Mesothelial cell of epicardium (in vitro differentiated cells): ENCODE measurements at regions not wholly inside any gene's neighbourhood (a gene's known extent, or its start where the extent isn't known, plus 50 kb on each side); places are given as distances from the start of the nearest gene placed in this dataset.

ENCODE experiments used
- DNase-seq, 2 experiments: peaks; one replicate each; pipeline ENCODE4 v3.0.0; 2021; ENCODE audit warnings: low spot score in 2 of 2; ENCODE audit not compliant: unreplicated experiment in 2 of 2
- H3K27ac Mint-ChIP-seq: 2 replicates; pipeline ENCODE4 v1.8.0; 2021; ENCODE audit warnings: mixed read lengths
- H3K27me3 Mint-ChIP-seq: 2 replicates; pipeline ENCODE4 v1.8.0; 2021; ENCODE audit warnings: low read depth, mixed read lengths
- H3K36me3 Mint-ChIP-seq: 2 replicates; pipeline ENCODE4 v1.8.0; 2021; ENCODE audit warnings: mixed read lengths
- H3K4me1 Mint-ChIP-seq: 2 replicates; pipeline ENCODE4 v1.8.0; 2021; ENCODE audit warnings: mixed read lengths
- H3K4me3 Mint-ChIP-seq: 2 replicates; pipeline ENCODE4 v1.8.0; 2021; ENCODE audit warnings: mild to moderate bottlenecking, moderate library complexity, mixed read lengths
- H3K9me3 Mint-ChIP-seq: 2 replicates; pipeline ENCODE4 v1.8.0; 2021; ENCODE audit warnings: mixed read lengths
- TF ChIP-seq, protein P1 (sequence below): fragments of 200-600 bp; sonication (generic); IDR thresholded peaks from one replicate; pipeline ENCODE4 v1.5.0; 2021; ENCODE audit warnings: antibody characterized with exemption; ENCODE audit not compliant: unreplicated experiment

DNA sequence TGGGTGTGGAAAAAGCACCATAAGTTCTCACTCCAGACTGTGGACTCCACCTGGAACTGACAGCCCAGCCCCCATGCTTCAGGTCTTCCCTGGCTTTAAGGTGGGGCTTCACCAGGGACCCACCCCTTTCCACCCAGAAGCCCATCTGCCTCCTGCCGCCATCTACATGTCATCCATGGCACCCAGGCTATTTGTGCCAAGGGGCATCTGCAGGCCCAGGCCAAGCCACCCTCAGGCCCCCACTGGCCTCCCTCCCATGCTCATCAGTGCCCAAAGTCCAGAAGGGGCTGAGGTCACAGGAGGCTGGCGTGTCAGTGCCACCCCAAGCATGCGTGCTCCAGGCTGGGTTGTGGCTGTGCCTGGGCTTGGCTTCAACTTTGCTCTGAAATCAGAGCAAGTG lies 212.2 kb upstream of the DIO3 start:
- H3K27me3 Mint-ChIP-seq, result no peaks in the 10 kb centered on the region
- no peaks in the 10 kb centered on the region for H3K36me3 Mint-ChIP-seq
- H3K4me1 Mint-ChIP-seq, result peaks cover 2% of the 10 kb centered on the region
- no peak for DNase-seq
- H3K9me3 Mint-ChIP-seq, result peaks cover 29% of the 10 kb centered on the region
- H3K27ac Mint-ChIP-seq, result no peak overlapping the region
- no peak overlapping the region for H3K4me3 Mint-ChIP-seq
- TF ChIP-seq, protein P1, sequence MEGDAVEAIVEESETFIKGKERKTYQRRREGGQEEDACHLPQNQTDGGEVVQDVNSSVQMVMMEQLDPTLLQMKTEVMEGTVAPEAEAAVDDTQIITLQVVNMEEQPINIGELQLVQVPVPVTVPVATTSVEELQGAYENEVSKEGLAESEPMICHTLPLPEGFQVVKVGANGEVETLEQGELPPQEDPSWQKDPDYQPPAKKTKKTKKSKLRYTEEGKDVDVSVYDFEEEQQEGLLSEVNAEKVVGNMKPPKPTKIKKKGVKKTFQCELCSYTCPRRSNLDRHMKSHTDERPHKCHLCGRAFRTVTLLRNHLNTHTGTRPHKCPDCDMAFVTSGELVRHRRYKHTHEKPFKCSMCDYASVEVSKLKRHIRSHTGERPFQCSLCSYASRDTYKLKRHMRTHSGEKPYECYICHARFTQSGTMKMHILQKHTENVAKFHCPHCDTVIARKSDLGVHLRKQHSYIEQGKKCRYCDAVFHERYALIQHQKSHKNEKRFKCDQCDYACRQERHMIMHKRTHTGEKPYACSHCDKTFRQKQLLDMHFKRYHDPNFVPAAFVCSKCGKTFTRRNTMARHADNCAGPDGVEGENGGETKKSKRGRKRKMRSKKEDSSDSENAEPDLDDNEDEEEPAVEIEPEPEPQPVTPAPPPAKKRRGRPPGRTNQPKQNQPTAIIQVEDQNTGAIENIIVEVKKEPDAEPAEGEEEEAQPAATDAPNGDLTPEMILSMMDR, result no peak

DNA sequence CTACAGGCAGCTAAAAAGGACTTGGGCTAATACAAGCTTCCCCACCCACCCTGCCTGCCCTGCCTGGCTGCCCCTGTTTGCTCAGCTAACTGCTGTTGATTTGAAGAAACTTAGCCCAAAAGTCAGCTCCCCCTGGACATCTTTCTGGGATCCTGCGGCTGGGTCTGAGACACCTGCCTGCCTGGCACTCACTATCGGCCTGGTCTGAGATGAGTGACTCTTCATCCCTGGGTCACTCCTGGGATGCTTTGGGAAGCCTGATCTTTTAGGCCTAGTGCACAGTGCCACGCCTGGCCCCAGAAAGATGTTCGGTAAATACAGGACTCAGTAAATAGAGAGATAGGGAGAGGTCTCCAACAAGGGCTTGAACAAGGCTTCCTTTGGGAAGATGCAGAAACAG lies 211.3 kb upstream of the DIO3 start:
- no peak overlapping the region for H3K4me3 Mint-ChIP-seq
- TF ChIP-seq, protein P1, result no peak
- H3K36me3 Mint-ChIP-seq, result no peaks in the 10 kb centered on the region
- H3K27me3 Mint-ChIP-seq, result no peaks in the 10 kb centered on the region
- peaks cover 2% of the 10 kb centered on the region for H3K4me1 Mint-ChIP-seq
- no peak overlapping the region for H3K27ac Mint-ChIP-seq
- peaks cover 30% of the 10 kb centered on the region for H3K9me3 Mint-ChIP-seq
- DNase-seq, result no peak

DNA sequence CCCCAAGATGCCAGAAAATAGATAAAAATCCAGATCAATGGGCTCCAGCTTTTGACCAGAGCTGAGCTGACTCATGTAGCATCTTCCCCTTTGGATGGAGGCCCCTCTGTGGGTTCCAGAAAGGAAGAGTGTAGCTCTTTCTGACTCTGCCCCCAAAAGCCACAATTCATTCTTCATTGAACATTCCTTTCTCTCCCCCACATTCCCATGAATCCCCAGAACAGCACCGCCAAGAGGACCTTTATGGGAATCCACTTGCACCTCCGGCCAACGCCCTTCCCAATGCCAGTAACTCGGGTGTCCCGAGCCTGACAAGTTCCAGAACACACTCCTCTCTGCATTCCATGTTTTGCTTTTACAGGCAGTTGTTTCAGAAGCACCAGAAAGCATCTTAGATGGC lies 210.6 kb upstream of the DIO3 start:
- peaks cover 2% of the 10 kb centered on the region for H3K4me1 Mint-ChIP-seq
- H3K36me3 Mint-ChIP-seq, result no peaks in the 10 kb centered on the region
- H3K27me3 Mint-ChIP-seq, result no peaks in the 10 kb centered on the region
- H3K4me3 Mint-ChIP-seq, result no peak overlapping the region
- H3K9me3 Mint-ChIP-seq, result peaks cover 30% of the 10 kb centered on the region
- TF ChIP-seq, protein P1, result no peak
- no peak for DNase-seq
- H3K27ac Mint-ChIP-seq, result no peak overlapping the region

DNA sequence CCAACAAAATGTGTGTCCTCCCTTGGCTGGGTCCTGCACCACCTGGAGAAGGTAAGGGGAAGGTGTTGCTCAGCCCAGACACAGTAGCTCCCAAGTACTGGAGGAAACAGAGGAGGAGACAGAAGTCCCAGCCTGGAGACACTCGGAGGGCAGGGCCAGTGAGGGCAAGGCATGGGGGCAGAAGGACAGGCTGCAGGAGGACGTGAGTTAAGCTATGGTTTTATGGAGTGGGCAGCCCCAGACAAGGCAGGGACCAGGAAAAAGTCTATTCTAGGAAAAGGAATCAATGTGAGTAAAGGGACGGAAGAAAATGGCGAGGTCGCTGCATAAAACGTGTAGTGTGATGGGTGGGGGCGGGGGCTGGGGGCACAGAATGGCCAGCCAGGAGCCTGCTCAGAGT lies 210.1 kb upstream of the DIO3 start:
- TF ChIP-seq, protein P1, result no peak
- DNase-seq, result no peak
- Mint-ChIP-seq H3K4me1 (peaks cover 2% of the 10 kb centered on the region), H3K27me3 (no peaks in the 10 kb centered on the region), H3K36me3 (no peaks in the 10 kb centered on the region), H3K27ac (no peak overlapping the region), H3K9me3 (peaks cover 26% of the 10 kb centered on the region), H3K4me3 (no peak overlapping the region)

DNA sequence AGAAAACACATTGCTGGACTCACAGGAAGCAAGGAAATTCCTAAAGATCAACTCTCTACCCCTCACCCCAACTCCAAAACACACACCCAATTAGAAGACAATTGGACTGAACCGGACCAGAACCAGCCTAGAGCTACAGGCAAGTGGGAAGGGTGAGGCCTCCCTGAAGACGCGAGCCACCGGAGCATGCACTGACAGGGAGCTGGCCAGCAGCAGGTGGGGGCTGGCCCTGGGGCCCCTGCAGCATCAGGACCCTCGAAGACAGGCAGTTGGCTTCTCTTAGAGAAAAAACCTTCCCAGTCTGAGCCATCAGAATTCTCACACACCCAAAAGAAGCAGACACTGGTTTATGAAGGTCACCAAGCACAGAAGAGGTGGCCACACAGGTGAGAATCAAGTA lies 209.5 kb upstream of the DIO3 start:
- Mint-ChIP-seq H3K4me1 (peaks cover 2% of the 10 kb centered on the region), H3K4me3 (no peak overlapping the region), H3K27ac (no peak overlapping the region), H3K9me3 (peaks cover 23% of the 10 kb centered on the region), H3K27me3 (no peaks in the 10 kb centered on the region), H3K36me3 (no peaks in the 10 kb centered on the region)
- TF ChIP-seq, protein P1, result no peak
- no peak for DNase-seq

DNA sequence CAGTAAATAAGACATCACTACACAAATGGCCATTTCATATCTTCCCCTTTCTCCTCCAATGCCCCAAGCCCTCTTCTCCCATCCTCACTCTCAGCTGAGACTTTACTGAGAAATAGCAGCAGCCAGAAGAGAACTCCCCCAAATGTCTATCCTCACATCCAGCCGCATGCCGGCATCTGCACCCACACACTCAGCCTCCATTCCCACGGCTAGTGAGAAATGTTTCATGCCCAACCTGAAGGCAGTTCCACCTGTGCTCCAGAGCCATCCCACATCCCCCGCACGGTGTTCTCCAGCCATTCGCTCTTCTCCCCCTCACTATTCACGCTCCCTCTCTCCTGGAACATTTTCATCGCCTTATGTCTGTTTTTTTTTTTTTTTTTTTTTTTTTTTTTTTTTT lies 208.7 kb upstream of the DIO3 start:
- Mint-ChIP-seq H3K4me1 (peaks cover 2% of the 10 kb centered on the region), H3K36me3 (no peaks in the 10 kb centered on the region), H3K9me3 (peaks cover 26% of the 10 kb centered on the region), H3K27ac (no peak overlapping the region), H3K4me3 (no peak overlapping the region), H3K27me3 (no peaks in the 10 kb centered on the region)
- TF ChIP-seq, protein P1, result no peak
- no peak for DNase-seq
